Memory B cell (primary cell): ENCODE measurements at regions not wholly inside any gene's neighbourhood (a gene's known extent, or its start where the extent isn't known, plus 50 kb on each side); places are given as distances from the start of the nearest gene placed in this dataset.

ENCODE experiments used
- ATAC-seq: fragments of 150-1000 bp; cut with Tn5 transposase; 2 replicates; pipeline ENCODE4 v1.10.0; 2021; ENCODE audit warnings: low read depth, mild to moderate bottlenecking, moderate library complexity
- DNase-seq, 2 donors: peaks; one replicate each; pipeline ENCODE4 v3.0.0; 2022; ENCODE audit warnings: low spot score in 2 of 2
- H3K27ac Mint-ChIP-seq: one replicate; pipeline ENCODE4 v1.8.0; 2022; ENCODE audit warnings: mild to moderate bottlenecking, moderate library complexity, mixed read lengths
- H3K27me3 Mint-ChIP-seq: one replicate; pipeline ENCODE4 v1.8.0; 2022; ENCODE audit warnings: mixed read lengths
- H3K36me3 Mint-ChIP-seq: one replicate; pipeline ENCODE4 v1.8.0; 2022; ENCODE audit warnings: mild to moderate bottlenecking, mixed read lengths
- H3K4me1 Mint-ChIP-seq: one replicate; pipeline ENCODE4 v1.8.0; 2022; ENCODE audit warnings: mixed read lengths
- H3K4me3 Mint-ChIP-seq: one replicate; pipeline ENCODE4 v1.8.0; 2022; ENCODE audit warnings: mild to moderate bottlenecking, moderate library complexity, mixed read lengths
- H3K9me3 Mint-ChIP-seq: one replicate; pipeline ENCODE4 v1.8.0; 2022; ENCODE audit warnings: mixed read lengths

DNA sequence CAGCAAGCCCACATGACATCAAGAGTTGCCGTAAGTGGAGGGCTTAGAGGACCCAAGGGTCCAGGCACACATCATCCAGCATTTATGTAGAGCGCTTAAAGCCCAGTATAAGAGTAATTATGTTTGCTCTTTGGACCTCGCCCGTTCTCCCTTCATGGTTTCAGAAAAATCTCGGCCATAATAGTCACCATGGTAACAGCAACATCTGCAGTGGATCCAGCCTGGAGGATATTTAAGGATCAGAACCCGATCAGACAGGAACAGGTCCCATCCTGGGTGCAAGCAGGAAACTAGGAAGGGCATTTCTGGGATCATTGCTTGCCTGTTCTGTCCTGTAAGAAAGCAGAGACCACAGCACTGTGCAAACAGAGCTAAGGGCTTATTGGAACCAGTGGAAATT, 89.9 kb upstream of the KAZN start:
- ATAC-seq, result no peak
- Mint-ChIP-seq H3K27me3 (peaks cover 3% of the 10 kb centered on the region), H3K4me1 (no peaks in the 10 kb centered on the region), H3K36me3 (no peaks in the 10 kb centered on the region), H3K4me3 (no peak overlapping the region), H3K27ac (no peak overlapping the region), H3K9me3 (no peaks in the 10 kb centered on the region)
- DNase-seq, result no peak

GRCh38 chr1:14511166-14511680, 87.3 kb upstream of the KAZN start:
- no peak overlapping the region for H3K27ac Mint-ChIP-seq
- H3K4me3 Mint-ChIP-seq, result no peak overlapping the region
- no peaks in the 10 kb centered on the region for H3K36me3 Mint-ChIP-seq
- no peak for ATAC-seq
- no peaks in the 10 kb centered on the region for H3K4me1 Mint-ChIP-seq
- peaks cover 1% of the 10 kb centered on the region for H3K9me3 Mint-ChIP-seq
- no peak for DNase-seq
- peaks cover 4% of the 10 kb centered on the region for H3K27me3 Mint-ChIP-seq

DNA sequence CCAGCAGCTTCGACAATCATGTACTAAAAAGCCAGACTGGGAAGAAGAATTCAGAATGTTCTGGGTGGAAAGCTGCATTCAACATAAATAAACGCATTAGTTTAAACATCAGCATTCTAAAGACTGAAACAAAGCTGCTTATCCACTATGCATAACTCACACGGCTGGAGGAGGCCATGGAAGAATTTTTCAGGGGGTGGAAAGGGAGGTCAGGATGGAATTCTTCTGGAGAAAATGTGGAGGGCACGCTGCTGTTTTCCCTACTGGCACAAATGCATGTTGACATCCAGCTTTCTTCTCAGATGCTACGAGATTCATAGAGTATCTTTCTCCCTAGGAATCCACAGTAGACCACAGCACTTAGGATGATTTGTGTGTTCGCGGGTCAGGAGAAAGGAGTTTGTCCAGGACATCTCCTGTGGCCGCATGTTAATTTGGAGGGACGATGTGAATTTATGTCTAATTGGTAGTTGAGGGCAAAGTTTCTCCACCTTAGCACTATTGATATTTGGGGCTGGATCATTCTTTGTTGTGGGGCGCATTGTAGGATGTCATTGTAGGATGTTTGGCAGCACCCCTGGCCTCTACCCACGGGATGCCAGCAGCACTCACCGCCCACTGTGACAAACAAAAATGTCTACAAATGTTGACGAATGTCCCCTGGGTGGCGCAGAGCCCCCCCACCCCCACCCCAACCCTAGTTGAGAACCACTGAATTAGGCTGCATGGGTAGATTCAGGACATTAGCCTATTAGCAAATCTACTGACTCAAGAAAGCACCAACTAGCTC, 86.5 kb upstream of the KAZN start:
- H3K4me1 Mint-ChIP-seq, result no peaks in the 10 kb centered on the region
- no peaks in the 10 kb centered on the region for H3K36me3 Mint-ChIP-seq
- ATAC-seq, result no peak
- DNase-seq, result no peak
- peaks cover 1% of the 10 kb centered on the region for H3K9me3 Mint-ChIP-seq
- H3K27ac Mint-ChIP-seq, result no peak overlapping the region
- H3K27me3 Mint-ChIP-seq, result peaks cover 4% of the 10 kb centered on the region
- no peak overlapping the region for H3K4me3 Mint-ChIP-seq

- peaks cover 4% of the 10 kb centered on the region for H3K27me3 Mint-ChIP-seq
- no peaks in the 10 kb centered on the region for H3K36me3 Mint-ChIP-seq
- H3K4me1 Mint-ChIP-seq, result no peaks in the 10 kb centered on the region
- ATAC-seq (no peak), DNase-seq (no peak)
- no peak overlapping the region for H3K4me3 Mint-ChIP-seq
- H3K9me3 Mint-ChIP-seq, result peaks cover 1% of the 10 kb centered on the region
- no peak overlapping the region for H3K27ac Mint-ChIP-seq
These were observed 85.4 kb upstream of the KAZN start for GRCh38 chr1:14513111-14513510.

DNA sequence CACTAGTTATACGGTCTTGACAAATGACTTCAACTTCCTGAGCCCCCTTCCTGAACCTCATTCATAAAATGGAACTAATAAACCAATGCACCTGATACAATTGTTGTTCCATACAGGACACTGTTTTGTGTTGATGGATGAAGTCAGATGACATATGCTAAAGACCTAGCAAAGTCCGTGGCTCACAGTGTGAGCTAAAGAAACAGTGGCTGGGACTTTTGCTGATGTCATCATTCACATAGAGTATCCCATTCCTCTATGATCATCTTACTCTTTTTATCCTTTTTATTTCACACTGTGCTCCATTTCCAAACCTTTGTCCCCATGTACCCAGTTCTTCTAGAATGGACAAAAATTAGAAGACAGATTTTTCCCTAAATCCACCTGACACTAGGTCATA, 83.7 kb upstream of the KAZN start:
- H3K36me3 Mint-ChIP-seq, result no peaks in the 10 kb centered on the region
- H3K4me3 Mint-ChIP-seq, result no peak overlapping the region
- no peaks in the 10 kb centered on the region for H3K4me1 Mint-ChIP-seq
- H3K27ac Mint-ChIP-seq, result no peak overlapping the region
- no peak for ATAC-seq
- H3K27me3 Mint-ChIP-seq, result peaks cover 12% of the 10 kb centered on the region
- no peak for DNase-seq
- peaks cover 1% of the 10 kb centered on the region for H3K9me3 Mint-ChIP-seq

DNA sequence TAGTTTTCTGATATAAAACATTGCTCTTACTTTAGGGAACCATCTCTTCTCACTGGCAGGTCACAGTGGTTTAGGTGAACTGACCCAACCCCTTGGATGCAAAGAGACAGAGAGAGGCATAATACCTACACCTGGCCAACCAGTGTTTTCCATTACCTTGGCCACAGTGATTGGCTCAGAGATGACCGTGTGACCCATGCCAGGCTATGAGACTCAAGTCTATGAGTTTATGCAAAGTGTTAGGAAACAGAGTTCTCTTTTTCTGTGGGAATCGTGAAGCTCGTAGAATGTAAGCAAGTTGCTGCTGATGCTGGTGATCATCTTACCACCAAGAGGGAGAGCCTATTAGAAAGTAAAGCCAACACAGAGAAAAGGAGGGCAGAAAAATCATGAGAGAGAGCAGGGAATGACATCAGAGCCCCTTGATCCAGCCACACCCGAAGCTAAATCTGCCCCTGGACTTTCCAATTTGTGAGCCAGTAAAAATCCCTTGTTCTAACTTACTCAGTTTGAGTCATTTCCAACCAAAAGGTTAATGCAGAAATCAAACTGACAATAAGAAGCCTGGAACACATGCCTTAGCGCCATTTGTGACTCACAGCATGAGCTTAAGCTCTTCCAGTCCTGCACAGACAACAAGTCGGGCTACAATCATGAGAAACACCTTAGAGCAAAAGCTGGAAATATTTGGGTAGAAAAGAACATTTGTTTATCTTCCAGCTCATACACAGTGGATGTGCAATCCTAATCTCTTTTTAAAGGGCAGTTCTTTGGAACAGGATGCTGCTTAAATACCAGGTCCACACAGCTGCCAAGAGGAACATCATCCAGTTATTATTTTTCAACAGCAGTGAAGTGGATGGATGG, 81.3 kb upstream of the KAZN start:
- no peaks in the 10 kb centered on the region for H3K36me3 Mint-ChIP-seq
- peaks cover 14% of the 10 kb centered on the region for H3K27me3 Mint-ChIP-seq
- H3K4me1 Mint-ChIP-seq, result no peaks in the 10 kb centered on the region
- no peak overlapping the region for H3K4me3 Mint-ChIP-seq
- DNase-seq (no peak), ATAC-seq (no peak)
- peaks cover 1% of the 10 kb centered on the region for H3K9me3 Mint-ChIP-seq
- H3K27ac Mint-ChIP-seq, result no peak overlapping the region

- ATAC-seq, result no peak
- no peak overlapping the region for H3K27ac Mint-ChIP-seq
- H3K36me3 Mint-ChIP-seq, result no peaks in the 10 kb centered on the region
- peaks cover 1% of the 10 kb centered on the region for H3K9me3 Mint-ChIP-seq
- H3K4me3 Mint-ChIP-seq, result no peak overlapping the region
- no peak for DNase-seq
- no peaks in the 10 kb centered on the region for H3K4me1 Mint-ChIP-seq
- H3K27me3 Mint-ChIP-seq, result peaks cover 14% of the 10 kb centered on the region
These were observed 80.7 kb upstream of the KAZN start for GRCh38 chr1:14517841-14518180.

DNA sequence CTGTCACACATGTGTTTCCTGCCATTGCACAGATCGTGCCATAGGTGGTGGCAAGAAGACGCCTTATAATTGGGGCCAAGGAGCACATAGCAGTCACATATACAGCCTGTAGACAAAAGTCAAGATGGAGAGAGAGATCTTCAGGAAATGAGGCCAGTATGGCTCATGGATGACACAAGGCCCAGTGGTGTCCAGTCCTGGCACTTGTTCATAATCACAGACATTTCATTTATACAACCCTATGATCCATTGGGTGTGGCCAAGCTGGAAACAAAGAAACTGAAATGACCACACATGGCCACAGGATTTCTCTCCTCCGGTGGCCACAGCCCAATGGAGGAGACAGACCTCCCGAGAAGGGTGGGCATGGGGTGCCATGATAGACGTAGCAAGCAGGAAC, 78.5 kb upstream of the KAZN start:
- Mint-ChIP-seq H3K27ac (no peak overlapping the region), H3K9me3 (peaks cover 1% of the 10 kb centered on the region), H3K36me3 (no peaks in the 10 kb centered on the region), H3K4me3 (no peak overlapping the region), H3K4me1 (no peaks in the 10 kb centered on the region), H3K27me3 (peaks cover 15% of the 10 kb centered on the region)
- DNase-seq, result no peak
- ATAC-seq, result no peak

- peaks cover 1% of the 10 kb centered on the region for H3K9me3 Mint-ChIP-seq
- H3K4me1 Mint-ChIP-seq, result no peaks in the 10 kb centered on the region
- H3K4me3 Mint-ChIP-seq, result no peak overlapping the region
- ATAC-seq (no peak), DNase-seq (no peak)
- peaks cover 14% of the 10 kb centered on the region for H3K27me3 Mint-ChIP-seq
- no peaks in the 10 kb centered on the region for H3K36me3 Mint-ChIP-seq
- no peak overlapping the region for H3K27ac Mint-ChIP-seq
These were observed 77.8 kb upstream of the KAZN start for GRCh38 chr1:14520514-14521163.

DNA sequence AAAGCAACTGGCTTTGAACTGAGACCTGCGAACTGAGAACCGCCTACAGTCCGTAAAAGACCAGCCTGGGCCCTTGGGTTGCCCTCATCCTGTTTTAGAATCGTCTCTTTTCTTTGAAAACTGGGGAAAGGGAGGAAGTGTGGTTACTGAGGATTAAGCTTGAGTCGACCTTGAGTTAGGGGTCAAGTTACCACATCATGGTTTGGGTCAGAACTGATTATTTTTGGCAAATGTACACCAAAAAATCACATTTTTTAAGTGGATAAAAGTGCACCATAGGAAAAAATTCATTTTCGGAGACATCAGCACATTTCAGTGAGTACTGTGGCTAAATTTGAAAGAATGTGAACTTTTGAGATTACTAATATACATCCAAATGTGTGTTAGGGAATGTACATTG, 76.9 kb upstream of the KAZN start:
- no peaks in the 10 kb centered on the region for H3K4me1 Mint-ChIP-seq
- no peak overlapping the region for H3K4me3 Mint-ChIP-seq
- H3K36me3 Mint-ChIP-seq, result no peaks in the 10 kb centered on the region
- H3K27me3 Mint-ChIP-seq, result peaks cover 15% of the 10 kb centered on the region
- no peak for DNase-seq
- H3K9me3 Mint-ChIP-seq, result no peaks in the 10 kb centered on the region
- no peak overlapping the region for H3K27ac Mint-ChIP-seq
- no peak for ATAC-seq

DNA sequence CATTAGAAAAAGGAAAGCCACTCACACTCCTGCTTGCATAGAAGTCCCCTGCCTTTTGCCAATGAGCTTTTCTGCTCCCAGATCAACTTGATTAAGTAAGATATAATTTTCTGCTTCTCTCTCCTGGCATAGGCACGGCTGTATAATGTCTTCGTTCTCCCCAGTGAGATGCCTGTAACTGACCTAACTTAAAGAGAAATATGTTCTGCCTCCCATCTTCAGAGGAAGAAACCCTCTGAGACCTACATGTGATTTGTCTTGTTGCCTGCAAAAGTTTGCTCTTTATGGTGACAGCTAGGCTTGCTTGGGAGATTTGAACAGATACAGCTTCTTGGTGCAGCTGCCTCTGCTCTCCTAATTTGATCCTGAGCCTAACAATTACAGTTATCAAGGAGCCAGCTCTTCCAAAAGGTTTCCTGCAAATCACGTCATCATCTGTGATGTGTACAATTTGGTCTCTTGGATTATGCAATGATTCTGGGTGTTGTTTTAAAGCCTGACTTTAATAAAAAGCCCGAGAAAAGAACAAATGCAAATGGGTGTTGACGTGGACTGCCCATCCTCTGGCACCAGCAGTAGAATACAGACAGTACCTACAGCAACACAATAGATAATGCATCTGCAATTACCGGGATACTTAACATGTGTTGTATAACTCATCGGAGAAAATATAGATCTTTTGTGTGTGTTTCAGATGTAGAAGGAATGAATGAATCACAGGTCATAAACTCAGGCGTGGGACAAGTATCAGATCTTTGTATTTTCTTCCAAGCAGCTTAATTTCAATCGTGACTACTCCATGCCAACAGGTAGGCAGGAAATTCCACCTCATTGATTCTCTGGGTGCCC, 76.2 kb upstream of the KAZN start:
- no peak for ATAC-seq
- no peak overlapping the region for H3K4me3 Mint-ChIP-seq
- H3K27me3 Mint-ChIP-seq, result peaks cover 15% of the 10 kb centered on the region

GRCh38 chr1:14522926-14523241, 75.6 kb upstream of the KAZN start:
- H3K4me3 Mint-ChIP-seq, result no peak overlapping the region
- H3K36me3 Mint-ChIP-seq, result no peaks in the 10 kb centered on the region
- no peaks in the 10 kb centered on the region for H3K4me1 Mint-ChIP-seq
- H3K27me3 Mint-ChIP-seq, result peaks cover 15% of the 10 kb centered on the region
- ATAC-seq (no peak), DNase-seq (no peak)
- no peak overlapping the region for H3K27ac Mint-ChIP-seq
- H3K9me3 Mint-ChIP-seq, result no peaks in the 10 kb centered on the region

More for the DNA sequence above, 76.2 kb upstream of the KAZN start:
- no peaks in the 10 kb centered on the region for H3K36me3 Mint-ChIP-seq
- no peaks in the 10 kb centered on the region for H3K4me1 Mint-ChIP-seq
- no peak overlapping the region for H3K27ac Mint-ChIP-seq
- no peaks in the 10 kb centered on the region for H3K9me3 Mint-ChIP-seq
- no peak for DNase-seq

- Mint-ChIP-seq H3K4me3 (no peak overlapping the region), H3K4me1 (no peaks in the 10 kb centered on the region), H3K9me3 (peaks cover 3% of the 10 kb centered on the region), H3K27me3 (peaks cover 11% of the 10 kb centered on the region), H3K36me3 (no peaks in the 10 kb centered on the region), H3K27ac (no peak overlapping the region)
- ATAC-seq (no peak), DNase-seq (no peak)
These were observed 73.5 kb upstream of the KAZN start for GRCh38 chr1:14524826-14525636.
